ENCODE measurements at regions not wholly inside any gene's neighbourhood (a gene's known extent, or its start where the extent isn't known, plus 50 kb on each side); places are given as distances from the start of the nearest gene placed in this dataset.
"Not testable (repeated sequence)": the region's sequence is repeated elsewhere in the genome, so short reads cannot be mapped to it uniquely, and the experiment has no call there.

DNA sequence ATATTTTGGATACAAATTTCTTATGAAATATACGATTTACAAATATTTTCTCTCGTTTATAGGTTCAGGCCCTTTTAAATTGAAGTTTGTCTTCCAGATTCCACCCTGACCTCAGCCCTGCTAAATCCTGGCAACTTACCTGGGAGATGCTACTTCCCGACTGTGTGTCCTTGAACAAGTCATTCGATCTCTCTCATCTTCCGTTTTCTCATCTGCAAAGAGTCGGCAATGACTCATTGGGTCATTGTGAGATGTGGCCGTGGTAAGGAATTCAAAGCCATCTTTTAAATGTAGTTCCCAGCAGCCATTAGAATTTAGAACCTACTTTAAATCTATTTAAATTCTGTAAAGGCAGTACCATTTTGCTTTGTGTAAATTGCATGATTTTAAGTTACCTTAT, 72.5 kb downstream of the LHX2 start:
- no peak for DNase-seq

DNA sequence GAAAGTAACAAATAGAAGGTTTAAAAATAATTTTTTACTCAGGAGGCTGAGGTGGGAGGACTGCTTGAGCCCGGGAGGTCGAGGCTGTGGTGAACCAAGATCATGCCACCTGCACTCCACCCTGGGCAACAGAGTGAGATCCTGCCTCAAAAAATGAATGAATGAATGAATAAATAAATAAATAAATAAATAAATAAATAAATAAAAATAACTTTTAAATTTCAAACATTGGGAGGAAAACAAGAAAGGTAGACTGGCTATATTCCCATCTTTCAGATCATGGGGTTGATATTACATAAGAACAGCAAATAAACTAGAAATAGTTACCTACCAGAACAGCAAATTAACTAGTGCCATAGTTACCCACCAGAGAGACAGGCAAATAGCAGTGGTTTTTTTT, 75.7 kb downstream of the LHX2 start:
- DNase-seq = no peak

DNA sequence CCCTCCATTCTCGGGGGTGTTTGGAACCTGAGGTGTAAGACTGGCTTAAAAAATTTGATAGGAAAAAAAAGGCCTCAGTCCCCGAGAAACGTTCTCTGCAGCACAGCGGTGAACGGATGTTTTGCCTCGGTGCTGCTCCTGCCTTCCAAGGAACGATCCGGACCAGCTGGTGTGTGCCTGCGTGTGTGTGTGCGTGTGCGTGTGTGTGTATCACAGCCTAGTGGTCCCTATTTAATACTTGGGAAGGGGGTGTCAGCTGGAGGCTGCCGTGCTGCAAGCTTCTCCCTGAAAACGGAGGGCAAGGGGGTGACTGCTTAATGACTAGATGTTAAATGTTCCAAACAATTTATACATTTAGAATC, 76.9 kb downstream of the LHX2 start:
- no peak for DNase-seq

DNA sequence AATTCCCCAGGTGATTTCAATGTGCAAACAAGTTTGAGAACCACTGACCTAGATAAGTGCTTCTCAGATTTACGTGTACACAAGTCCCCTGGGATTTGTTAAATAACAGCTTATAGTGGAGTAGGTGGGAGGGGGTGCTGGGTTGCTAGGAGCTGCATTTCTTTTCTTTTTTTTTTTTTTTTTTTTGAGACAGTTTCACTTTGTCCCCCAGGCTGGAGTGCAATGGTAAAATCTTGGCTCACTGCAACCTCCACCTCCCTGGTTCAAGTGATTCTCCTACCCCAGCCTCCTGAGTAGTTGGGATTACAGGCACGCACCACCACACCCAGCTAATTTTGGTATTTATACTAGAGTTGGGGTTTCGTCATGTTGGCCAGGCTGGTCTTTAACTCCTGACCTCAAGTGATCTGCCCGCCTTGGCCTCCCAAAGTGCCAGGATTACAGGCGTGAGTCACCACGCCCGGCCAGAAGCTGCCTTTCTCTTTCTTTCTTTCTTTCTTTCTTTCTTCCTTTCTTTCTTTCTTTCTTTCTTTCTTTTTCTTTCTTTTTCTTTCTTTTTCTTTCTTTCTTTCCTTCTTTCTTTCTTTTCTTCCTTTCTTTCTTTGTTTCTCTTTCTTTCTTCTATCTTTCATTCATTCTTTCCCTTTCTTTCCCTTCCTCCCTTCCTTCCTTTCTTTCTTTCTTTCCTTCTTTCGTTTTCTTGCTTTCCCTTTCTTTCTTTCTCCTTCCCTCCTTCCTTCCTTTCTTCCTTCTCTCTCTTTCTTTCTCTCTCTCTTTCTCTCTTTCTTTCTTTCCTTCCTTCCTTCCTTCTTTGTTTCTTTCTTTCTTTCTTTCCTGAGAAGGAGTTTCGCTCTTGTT, 78.3 kb downstream of the LHX2 start:
- DNase-seq = not testable (repeated sequence)

DNA sequence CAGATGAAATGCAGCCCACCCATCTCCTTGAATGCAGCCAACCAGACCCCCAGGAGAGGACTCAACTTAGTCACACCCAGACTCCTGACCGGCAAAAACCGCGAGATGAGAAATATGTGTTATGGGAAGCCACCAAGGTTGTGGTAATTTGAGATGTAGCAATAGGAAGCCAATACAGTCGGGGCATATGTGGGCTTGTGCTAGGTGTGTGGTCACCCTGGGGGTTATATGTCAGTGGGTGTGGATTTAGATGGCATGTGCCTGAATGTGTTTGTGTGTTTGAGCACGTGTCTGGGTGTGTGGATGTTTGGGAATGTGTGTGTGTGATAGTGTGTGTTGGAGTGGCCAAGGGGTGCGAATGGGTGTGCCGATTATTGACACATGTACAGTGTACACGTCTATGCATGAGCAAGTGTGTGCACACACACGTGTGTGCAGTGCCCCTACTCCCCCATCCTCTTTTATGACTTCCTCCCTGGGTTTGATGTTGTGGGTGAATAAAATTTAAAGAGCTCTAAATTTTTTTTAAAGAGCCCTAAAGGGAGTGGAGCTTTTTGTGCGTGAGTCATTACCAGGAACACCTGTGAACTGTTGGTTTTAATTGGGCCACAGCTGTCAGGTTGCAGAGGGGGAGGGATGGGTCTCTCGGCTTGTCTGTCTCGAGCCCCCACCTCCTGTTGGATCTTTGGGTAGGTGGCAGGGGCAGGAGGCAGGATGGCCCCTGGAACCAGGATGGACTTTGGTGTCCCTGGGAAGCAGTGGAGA, 86.8 kb downstream of the LHX2 start:
- no peak for DNase-seq

DNA sequence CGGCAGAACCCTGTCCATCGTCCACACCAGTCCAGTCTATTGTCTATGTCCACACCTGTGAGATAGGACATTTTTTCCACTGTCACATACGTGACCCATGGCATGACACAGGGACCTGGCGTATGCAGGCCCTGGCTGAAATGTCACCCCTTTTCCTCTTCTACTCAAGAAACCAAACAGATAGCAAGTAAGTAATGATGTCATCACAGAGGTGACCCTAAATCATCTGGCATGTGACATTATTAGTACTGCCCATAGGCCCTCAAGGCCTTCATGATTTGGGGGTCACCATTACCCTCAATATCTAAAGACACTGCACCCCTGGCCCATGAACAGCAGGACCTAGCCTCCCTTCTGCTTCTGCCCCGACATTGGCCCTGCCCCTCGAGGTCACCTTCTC, 88.3 kb downstream of the LHX2 start:
- no peak for DNase-seq

DNA sequence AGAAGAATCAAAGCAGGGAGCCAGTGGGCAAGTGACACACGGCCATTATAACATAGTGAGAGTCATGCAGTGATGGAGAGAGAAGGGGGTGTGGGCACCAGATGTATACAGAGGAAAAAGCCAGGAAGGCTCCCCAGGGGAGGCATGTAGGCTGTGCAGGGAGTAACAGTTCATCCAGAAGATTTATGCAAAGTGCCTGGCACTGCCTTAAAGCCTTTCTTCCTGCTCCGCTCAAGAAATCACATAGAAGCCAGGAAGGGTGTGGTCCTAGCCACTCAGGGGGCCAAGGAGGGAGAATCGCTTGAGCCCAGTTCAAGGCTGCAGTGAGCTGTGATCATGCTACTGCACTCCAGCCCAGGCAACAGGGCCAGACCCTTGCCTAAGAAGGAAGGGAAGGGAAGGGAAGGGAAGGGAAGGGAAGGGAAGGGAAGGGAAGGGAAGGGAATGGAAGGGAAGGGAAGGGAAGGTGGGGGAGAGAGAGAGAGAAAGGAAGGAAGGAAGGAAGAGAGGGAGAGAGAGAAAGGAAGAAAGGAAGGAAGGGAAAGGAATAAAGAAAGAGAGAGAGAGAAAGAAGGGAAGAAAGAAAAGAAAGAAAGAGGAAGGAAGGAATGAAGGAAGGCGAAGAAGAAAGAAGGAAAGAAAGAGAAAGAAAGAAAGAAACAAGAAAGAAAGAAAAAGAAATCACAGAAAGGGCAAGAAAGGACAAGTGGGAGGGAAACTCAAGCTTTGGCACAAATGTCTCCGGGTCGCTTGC, 89.8 kb downstream of the LHX2 start:
- no peak for DNase-seq

DNA sequence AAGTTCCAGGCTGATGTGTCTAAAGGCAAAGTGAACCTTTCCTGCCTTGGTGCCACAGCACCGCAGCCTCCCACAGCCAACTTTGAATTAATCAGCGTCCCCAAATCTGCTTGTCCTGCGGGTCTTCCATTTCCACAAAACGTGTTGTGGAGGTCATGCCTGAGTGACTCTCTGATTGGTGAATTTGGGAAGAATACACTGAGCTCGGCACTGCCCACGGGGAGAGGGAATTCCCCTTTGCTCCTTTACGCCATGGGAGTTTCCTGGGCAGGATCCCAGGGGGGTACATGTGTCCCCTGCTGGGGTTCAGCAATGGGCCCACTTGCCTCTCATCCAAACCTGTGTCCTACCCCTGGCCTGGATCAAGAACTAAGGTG, 90.4 kb downstream of the LHX2 start:
- DNase-seq = no peak

DNA sequence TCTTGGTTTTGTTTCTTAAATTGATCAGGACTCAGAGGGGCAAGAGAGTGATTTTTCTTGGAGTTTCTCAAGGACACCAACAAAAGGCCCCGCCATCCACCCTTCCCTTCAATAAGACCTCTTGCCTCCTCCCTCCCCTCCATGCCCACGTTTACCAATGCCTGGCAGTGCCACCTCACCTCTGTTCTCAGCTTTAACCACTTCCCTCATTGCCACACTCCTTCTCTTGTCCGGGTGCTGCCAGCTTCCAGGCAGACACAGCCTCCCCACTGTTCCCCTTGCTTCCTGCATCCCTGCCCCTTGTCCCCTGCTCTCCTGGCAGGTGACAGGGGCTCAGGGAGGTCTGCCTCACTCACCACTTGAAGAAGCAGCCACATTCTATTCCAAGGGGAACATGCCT, 90.8 kb downstream of the LHX2 start:
- DNase-seq = no peak

DNA sequence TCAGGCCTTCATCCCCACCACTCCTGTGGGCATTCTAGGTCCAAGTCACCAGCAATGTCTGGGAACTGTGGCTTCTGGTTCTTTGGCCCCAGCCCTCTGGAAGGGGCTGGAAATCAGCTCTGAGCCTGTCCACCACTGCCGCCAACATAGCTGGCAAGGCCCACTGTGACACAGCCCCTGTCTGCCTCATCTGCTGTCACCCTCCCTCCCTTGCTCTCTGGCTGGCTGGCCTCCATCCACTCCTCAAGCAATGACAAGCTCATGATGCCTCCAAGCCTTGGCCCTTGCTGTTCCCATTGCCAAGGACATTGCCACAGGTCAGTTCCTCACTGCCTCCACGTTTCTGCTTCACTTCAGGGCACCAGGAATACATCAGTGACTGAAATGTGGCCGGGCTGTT, 93.7 kb downstream of the LHX2 start:
- no peak for DNase-seq

DNA sequence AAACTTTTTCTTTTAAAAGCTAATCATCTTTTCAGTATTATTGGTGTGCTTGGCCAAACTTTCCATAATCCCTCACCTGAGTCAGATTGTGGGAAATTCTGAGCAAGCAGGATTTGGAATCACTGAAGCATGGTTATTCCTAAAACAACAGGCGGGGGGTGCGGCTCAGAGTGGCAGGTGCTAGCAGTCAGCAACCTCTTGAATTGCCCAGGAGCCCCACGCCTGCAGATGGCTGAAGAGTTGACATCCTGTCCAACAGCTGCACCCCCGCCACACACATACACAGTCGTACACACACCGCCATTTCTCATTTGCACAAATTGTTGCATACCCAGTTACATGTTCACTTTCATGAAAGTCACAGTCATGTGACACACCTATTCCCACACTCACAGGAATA, 96.6 kb downstream of the LHX2 start:
- no peak for DNase-seq

DNA sequence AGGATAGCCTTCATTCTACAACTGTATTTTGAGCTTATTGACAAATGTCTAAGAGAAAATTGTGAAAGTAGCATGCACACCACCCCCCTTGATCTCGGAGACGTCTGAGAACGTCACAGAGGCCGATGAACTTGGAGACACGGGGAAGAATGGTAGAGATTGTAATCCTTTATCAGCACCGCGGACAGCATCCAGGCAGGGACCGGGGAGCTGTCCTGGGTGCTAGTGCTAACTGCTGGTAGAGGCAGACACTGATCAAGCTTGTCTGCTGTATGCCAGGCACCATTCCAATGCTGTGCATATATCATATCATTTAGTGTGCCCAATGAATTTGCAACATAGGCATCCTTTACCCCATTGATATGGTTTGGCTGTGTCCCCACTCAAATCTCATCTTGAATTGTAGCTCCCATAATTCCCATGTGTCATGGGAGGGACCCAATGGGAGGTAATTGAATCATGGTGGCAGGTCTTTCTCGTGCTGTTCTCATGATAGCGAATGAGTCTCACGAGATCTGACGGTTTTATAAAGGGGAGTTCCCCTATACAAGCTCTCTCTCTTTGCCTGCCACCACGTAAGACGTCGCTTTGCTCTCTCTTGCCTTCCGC, 98.8 kb downstream of the LHX2 start:
- no peak for DNase-seq

DNA sequence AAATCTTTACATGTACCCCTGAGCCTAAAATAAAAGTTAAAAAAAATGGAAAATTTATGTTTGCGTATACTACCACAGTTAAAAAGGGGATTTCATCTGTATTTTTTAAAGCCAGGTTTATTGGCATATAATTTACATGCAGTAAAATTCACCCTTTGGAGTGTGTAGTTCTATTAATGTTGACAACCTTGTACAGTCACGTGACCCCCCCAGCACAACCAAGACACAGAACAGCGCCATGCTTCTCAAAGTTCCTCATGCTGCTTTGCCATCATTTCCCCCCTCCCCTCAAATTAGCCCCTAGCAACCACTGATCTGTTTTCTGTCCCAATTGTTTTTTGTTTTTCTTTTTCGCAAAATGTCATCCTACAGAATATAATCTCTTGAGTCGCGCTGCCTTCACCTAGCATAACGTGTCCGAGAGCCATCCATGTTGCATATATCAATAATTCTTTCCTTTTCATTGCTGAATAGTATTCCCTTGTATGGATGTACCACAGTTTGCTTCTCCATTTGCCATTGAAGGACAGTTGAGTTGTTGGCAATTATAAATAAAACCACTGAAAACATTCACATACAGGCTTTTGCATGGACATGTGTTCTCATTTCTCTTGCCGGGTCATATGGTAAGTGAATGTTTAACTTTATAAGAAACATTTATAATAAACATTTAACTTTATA, 105.3 kb downstream of the LHX2 start:
- DNase-seq = no peak

DNA sequence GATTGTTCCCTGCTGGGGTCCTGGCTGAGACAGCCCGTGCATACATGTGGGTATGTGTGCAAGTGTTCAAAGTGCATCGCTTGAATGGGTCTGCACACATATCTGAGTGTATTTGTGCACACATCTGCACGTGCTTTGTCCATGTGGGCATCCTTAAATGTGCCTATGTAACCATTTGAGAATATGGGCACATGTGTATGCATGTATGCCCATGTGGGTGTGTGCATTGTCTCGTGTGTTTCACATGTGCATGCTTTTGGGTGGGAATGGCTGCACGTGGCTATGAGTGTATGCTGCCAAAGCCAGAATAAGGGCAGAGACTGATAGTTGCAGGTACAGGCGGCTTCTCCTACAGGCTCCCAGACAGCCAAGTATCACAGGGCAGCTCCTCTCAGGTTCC, 107.3 kb downstream of the LHX2 start:
- no peak for DNase-seq

DNA sequence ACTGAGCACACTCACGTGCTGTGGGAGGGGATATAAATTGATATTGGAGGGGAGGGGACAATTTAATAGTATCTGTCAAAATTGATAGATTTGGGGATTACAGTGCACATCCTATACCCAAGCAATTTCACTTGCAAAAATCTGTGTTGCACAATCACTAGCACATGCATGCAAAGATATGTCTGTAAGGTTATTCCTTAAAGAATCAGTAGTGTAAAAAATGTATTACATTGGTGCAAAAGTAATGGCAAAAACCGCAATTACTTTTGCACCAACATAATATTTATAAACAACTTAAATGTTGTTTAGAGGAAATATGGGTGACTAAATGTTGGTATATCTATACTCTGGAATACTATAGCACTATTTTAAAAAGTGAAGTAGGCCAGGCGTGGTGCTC, 108.7 kb downstream of the LHX2 start:
- DNase-seq = no peak

DNA sequence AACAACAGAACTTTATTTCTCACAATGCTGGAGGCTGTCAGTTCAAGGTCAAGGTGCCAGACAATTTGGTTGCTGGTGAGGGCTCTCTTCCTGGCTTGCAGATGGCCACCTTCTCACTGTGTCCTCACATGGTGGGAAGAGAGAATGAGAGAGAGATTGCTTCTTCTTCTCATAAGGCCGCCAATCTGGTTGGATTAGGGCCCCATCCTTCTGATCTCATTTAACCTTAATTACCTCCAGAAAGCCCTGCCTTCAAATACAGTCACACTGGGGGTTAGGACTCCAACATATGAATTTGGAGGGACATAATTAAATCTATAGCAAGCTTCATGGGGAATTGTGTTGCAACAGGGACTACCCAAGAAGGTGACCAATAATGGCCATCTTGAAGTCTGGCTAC, 110.2 kb downstream of the LHX2 start:
- no peak for DNase-seq

DNA sequence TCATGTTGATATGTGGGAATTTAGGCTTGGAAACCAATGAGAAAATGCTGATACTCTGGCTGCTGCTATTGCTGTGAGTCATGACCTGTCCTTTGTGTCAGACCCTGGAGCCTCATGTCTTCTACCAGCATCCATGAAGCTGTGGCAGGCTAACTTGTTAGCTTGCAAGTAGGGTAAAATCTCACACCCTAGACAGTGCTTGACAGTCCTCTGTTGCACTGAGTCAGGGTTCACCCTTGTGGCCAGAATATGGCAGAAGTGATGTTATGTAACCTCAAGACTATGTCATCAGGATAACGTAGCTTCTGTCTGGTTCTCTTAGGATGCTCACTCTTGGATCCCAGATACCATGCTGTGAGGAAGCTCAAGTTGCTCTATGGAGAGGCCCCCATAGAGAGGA, 110.8 kb downstream of the LHX2 start:
- DNase-seq = no peak

DNA sequence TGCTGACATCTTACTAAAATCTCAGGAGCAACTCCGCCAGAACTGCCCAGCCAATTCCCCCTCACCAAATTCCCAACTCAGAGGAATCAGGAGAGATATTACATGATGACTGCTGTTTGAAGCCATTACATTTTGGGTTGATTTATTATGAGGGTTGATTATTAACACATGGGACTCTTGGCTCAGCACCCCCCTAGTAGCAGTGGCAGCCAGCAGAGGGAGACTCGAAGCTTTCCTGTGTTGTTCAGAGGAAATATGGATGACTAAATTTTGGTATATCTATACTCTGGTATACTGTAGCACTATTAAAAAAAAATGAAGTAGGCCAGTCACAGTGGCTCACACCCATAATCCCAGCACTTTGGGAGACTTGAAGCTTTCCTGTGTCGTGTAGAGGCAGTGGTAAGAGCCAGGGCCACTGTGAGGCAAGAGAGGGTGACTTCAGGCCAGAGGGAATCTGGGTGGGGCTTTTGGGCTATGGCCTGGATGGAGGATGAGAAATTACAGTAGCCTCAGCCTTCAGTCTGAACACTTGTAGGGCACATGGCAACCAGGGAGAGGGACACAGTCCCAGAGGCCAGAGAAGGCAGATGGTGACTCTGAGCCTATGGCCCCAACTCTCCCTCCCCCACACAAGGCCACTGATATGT, 111.4 kb downstream of the LHX2 start:
- no peak for DNase-seq

DNA sequence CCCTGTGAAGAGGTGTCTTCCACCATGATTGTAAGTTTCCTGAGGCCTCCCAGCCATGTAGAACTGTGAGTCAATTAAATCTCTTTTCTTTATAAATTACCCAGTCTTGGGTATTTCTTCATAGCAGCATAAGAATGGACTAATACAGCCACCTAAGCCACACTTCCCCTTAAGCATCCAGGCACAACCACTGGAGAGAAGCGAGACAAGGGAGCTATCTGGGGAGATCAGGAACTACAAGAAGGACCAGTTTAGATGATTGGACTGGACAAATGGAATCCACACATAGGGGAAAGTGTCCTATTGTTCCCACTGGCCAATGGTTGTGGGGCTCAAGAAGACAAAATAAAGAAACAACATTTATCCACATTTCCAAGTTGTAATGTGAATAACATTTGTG, 112.1 kb downstream of the LHX2 start:
- DNase-seq = not testable (repeated sequence)

DNA sequence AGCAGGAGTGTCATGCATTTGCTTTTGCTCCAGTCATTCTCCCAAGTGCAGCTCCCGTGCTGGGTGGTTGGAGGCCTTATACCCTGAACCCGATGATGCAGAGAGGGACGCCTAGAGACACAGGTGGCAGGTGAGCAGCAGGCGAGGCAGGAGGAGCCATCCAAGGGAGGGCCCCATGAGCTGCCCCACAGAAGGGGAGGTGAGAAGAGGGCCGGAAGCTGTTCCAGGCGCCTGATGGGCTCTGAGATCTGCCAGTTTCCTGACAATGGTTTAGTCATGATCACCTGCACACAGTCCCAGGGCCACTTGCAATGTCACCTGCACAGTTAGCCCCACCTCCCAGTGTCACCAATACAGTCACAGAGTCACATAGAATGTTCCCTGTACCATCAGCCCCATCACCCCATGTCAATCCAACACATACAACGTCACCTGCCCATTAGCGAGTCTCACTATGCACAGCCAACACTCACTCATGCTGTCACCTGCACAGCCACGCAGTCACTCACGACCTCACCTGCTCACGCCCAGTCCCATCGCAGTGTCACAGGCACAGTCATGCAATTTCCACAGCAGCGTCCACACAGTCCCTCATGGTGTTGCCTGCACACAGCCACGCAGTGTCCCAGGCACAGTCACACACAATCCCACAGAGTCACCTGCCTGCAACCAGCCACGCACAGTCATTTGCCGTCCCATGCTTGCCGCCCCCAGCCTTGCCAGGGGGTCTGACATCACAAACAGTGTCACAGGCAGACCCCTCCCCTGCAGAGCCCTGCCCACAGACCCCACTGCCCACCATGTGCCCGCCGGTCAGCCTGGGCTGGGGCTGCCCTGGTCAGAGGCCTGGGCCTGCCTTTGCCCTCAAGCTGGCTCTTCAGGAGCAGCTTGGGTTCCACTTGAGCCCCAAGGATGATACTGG, 113.4 kb downstream of the LHX2 start:
- no peak for DNase-seq

DNA sequence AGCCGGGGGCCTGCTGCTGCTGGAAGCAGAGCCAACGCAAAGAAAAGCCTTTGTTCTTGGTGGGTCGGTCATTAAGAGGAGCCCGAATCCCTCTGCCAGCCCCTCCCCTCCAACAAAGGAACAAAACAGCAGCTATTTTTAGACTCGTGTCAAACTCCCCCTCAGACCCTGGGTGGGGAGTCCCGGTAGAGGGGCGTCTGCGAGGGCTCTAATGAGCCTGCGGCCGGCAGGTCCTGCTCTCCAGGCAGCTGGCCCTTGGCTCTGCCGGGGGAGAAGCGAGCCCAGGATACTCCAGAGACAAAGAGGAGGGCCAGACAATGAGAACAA, 114.0 kb downstream of the LHX2 start:
- no peak for DNase-seq

Data from activated CD8-positive, alpha-beta memory T cell treated with anti-CD3 and anti-CD28 coated beads, Interleukin-2, amount 50 U/mL, for 4 hours (primary cell).